COLO668 (cell line): ENCODE measurements at regions not wholly inside any gene's neighbourhood (a gene's known extent, or its start where the extent isn't known, plus 50 kb on each side); places are given as distances from the start of the nearest gene placed in this dataset.

ENCODE experiments used
- DNase-seq: peaks from one replicate; lab custom pipeline; 2025; ENCODE audit not compliant: unreplicated experiment; lab: John Stamatoyannopoulos, UW

GRCh38 chr9:28792716-28793115, 1219.4 kb upstream of the C9orf72 start:
- DNase-seq, result no peak

- DNase-seq, result no peak
Observed at GRCh38 chr9:28799876-28800275, 1226.6 kb upstream of the C9orf72 start.

GRCh38 chr9:28801144-28801799, 1228.0 kb upstream of the C9orf72 start:
- DNase-seq, result no peak

GRCh38 chr9:28805197-28805596, 1231.9 kb upstream of the C9orf72 start:
- DNase-seq, result no peak

- no peak for DNase-seq
Observed at GRCh38 chr9:28808042-28808441, 1234.8 kb upstream of the C9orf72 start.

- no peak for DNase-seq
Observed at GRCh38 chr9:28810388-28811075, 1237.3 kb upstream of the C9orf72 start.

GRCh38 chr9:28820741-28821140, 1247.5 kb upstream of the C9orf72 start:
- DNase-seq, result no peak

GRCh38 chr9:28821240-28821639, 1248.0 kb upstream of the C9orf72 start:
- no peak for DNase-seq

GRCh38 chr9:28824432-28824963, 1251.2 kb upstream of the C9orf72 start:
- no peak for DNase-seq

- no peak for DNase-seq
Observed at GRCh38 chr9:28832168-28832770, 1259.0 kb upstream of the C9orf72 start.

- DNase-seq, result no peak
Observed at GRCh38 chr9:28834156-28834555, 1260.9 kb upstream of the C9orf72 start.

- no peak for DNase-seq
Observed at GRCh38 chr9:28839778-28840430, 1266.6 kb upstream of the C9orf72 start.

GRCh38 chr9:28841775-28842174, 1268.5 kb upstream of the C9orf72 start:
- DNase-seq, result no peak

- DNase-seq, result no peak
Observed at GRCh38 chr9:28847331-28847730, 1274.0 kb upstream of the C9orf72 start.

- DNase-seq, result no peak
Observed at GRCh38 chr9:28848671-28849070, 1275.4 kb upstream of the C9orf72 start.

- no peak for DNase-seq
Observed at GRCh38 chr9:28853477-28853876, 1280.2 kb upstream of the C9orf72 start.

GRCh38 chr9:28866951-28867350, 1293.7 kb upstream of the C9orf72 start:
- DNase-seq, result no peak

- DNase-seq, result no peak
Observed at GRCh38 chr9:28868228-28868990, 1295.1 kb upstream of the C9orf72 start.

GRCh38 chr9:28882529-28882928, 1309.2 kb upstream of the C9orf72 start:
- no peak for DNase-seq

- no peak for DNase-seq
Observed at GRCh38 chr9:28883234-28883633, 1310.0 kb upstream of the C9orf72 start.
